Esophagus (tissue), 2 donors: ENCODE measurements at regions not wholly inside any gene's neighbourhood (a gene's known extent, or its start where the extent isn't known, plus 50 kb on each side); places are given as distances from the start of the nearest gene placed in this dataset.

Experiments used
- H3K27ac ChIP-seq, 2 donors: one replicate each; pipeline ENCODE4 v1.5.1; 2013; ENCODE audit warnings: low read depth in 2 of 2, mild to moderate bottlenecking in 2 of 2, inconsistent platforms in 1 of 2, low read length in 1 of 2, moderate library complexity in 1 of 2
- H3K27me3 ChIP-seq, 2 donors: one replicate each; pipeline ENCODE4 v1.6.1; 2013; ENCODE audit warnings: low read length in 2 of 2, control low read depth in 1 of 2, mild to moderate bottlenecking in 1 of 2; ENCODE audit not compliant: insufficient read depth in 2 of 2, control insufficient read depth in 1 of 2
- H3K36me3 ChIP-seq, 2 donors: one replicate each; pipeline ENCODE4 v1.6.1; 2013; ENCODE audit warnings: low read length in 1 of 2; ENCODE audit not compliant: control insufficient read depth in 2 of 2, insufficient read depth in 2 of 2
- H3K4me1 ChIP-seq, 2 donors: one replicate each; pipeline ENCODE4 v1.6.1; 2013; ENCODE audit warnings: low read length in 1 of 2; ENCODE audit not compliant: control insufficient read depth in 2 of 2, insufficient read depth in 2 of 2
- H3K4me3 ChIP-seq, 2 donors: one replicate each; pipeline ENCODE4 v1.5.1; 2013; ENCODE audit warnings: low read length in 2 of 2, mild to moderate bottlenecking in 2 of 2, low read depth in 1 of 2, moderate library complexity in 1 of 2
- H3K9me3 ChIP-seq, 2 donors: one replicate each; pipeline ENCODE4 v1.6.1; 2013; ENCODE audit warnings: mild to moderate bottlenecking in 2 of 2, low read depth in 1 of 2, low read length in 1 of 2, moderate library complexity in 1 of 2; ENCODE audit not compliant: control insufficient read depth in 2 of 2, insufficient read depth in 1 of 2
- WGBS, 2 donors: extraction: QIAGEN DNeasy Blood & Tissue Kit; methylation state at CpG; one replicate each; pipeline ENCODE4 v1.1.7; 2013; 5-methylcytosine and 5-hydroxymethylcytosine counted together
- donor health status: healthy with polysubstance abuse.
- donor health status: Bipolar disorder and iron deficiency.

- Histone ChIP-seq H3K36me3 (no peaks in the 10 kb centered on the region), H3K27ac (no peak overlapping the region), H3K4me1 (no peaks in the 10 kb centered on the region), H3K4me3 (no peak overlapping the region), H3K9me3 (no peaks in the 10 kb centered on the region), H3K27me3 (no peaks in the 10 kb centered on the region)
- 76 to 77% methylated on average over 6 of the region's 6 CpGs for WGBS, 2 donors
Observed at GRCh38 chr10:106255111-106255678, 909.3 kb downstream of the SORCS1 start.

DNA sequence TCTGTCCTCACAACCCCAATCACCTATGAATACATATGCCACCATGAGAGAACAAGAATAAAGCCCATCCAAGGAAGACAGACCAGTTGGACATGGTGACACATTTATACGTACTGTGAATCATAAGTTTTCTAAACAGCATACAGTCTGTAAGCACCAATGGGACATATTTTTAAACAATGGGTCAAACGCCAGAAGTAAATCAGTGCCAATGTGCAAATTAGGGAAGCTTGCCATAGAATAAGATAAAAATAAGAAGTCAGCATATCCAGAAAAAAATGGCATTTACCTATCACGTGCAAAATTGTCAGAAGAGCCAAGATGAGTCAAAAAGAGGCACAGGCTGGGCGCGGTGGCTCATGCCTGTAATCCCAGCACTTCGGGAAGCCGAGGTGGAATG is 910.4 kb downstream of the SORCS1 start:
- Histone ChIP-seq H3K4me3 (no peak overlapping the region), H3K9me3 (no peaks in the 10 kb centered on the region), H3K4me1 (no peaks in the 10 kb centered on the region), H3K27ac (no peak overlapping the region), H3K36me3 (no peaks in the 10 kb centered on the region), H3K27me3 (no peaks in the 10 kb centered on the region)
- WGBS, 2 donors: 52 to 64% methylated on average over 7 of the region's 7 CpGs

DNA sequence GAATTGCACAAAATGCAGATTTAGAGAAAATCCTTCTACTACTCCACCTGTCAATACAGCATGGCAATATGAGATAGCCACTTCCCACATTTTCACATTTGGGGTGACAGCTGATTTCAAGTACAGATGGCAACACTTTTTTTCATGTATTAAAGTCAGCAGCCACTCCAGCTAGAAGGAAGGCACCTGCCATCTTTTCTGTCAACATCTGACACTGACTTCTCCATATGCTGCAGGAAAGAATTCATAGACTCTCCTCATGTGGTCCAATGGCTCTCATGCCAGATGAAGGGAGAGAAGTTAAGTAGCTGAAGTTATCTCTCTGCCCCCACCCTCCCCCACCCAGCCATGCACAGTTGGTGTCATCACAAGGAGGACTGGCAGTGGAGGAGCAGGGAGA is 912.0 kb downstream of the SORCS1 start:
- Histone ChIP-seq H3K36me3 (no peaks in the 10 kb centered on the region), H3K4me1 (no peaks in the 10 kb centered on the region), H3K27me3 (no peaks in the 10 kb centered on the region)

GRCh38 chr10:106251573-106251972 is 912.9 kb downstream of the SORCS1 start:
- no peak overlapping the region for H3K27ac ChIP-seq
- H3K36me3 ChIP-seq: no peaks in the 10 kb centered on the region
- H3K4me3 ChIP-seq: no peak overlapping the region
- no peaks in the 10 kb centered on the region for H3K27me3 ChIP-seq
- H3K4me1 ChIP-seq: no peaks in the 10 kb centered on the region
- H3K9me3 ChIP-seq: no peaks in the 10 kb centered on the region
- WGBS, 2 donors: 90 to 100% methylated on average over 1 of the region's 1 CpG

More for the DNA sequence above, 912.0 kb downstream of the SORCS1 start:
- H3K27ac ChIP-seq: no peak overlapping the region
- no peaks in the 10 kb centered on the region for H3K9me3 ChIP-seq
- H3K4me3 ChIP-seq: no peak overlapping the region

DNA sequence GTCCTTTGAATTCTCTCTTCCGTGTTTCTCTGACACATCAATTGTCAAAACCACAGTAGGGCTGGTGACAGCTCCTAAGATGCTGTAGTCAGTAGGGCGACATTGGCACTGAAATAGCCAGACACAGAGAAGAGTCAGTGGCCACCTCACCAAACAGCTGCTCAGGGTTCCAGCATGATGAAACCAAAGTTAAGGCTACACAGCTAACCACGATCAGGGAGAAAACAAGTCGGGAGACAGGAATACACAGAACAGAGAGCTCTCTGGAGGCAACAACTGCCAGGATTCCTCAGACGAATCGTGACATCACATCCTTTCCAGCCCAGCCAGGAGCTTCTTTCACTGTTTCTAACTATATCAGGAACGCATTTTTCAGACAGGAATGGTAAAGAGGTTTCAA is 922.2 kb downstream of the SORCS1 start:
- 63 to 65% methylated on average over 7 of the region's 7 CpGs for WGBS, 2 donors
- Histone ChIP-seq H3K9me3 (no peaks in the 10 kb centered on the region), H3K36me3 (no peaks in the 10 kb centered on the region), H3K4me3 (no peak overlapping the region), H3K4me1 (no peaks in the 10 kb centered on the region), H3K27ac (no peak overlapping the region), H3K27me3 (no peaks in the 10 kb centered on the region)

DNA sequence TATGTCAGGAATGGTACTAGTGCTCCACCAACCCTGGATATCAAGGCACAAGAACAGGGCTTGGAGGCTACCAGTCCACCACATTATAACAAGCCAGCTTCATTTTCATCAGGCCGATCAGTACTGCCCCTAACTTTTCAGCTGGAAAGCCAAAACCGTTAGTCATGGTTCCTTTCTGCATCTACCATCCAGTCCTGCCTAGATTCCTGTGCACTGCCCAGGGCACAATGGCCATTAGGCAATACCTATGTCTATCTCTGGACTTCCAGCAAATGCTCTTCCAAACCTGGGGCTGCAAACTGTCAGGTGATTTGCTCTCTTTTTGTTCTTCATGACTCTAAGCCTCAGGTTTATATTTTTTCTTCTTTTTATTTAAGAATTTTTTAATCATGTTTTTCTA is 937.7 kb downstream of the SORCS1 start:
- Histone ChIP-seq H3K27me3 (no peaks in the 10 kb centered on the region), H3K27ac (no peak overlapping the region), H3K36me3 (no peaks in the 10 kb centered on the region), H3K4me3 (no peak overlapping the region), H3K4me1 (no peaks in the 10 kb centered on the region), H3K9me3 (no peaks in the 10 kb centered on the region)
- WGBS, 2 donors: 62 to 63% methylated on average over 2 of the region's 2 CpGs

DNA sequence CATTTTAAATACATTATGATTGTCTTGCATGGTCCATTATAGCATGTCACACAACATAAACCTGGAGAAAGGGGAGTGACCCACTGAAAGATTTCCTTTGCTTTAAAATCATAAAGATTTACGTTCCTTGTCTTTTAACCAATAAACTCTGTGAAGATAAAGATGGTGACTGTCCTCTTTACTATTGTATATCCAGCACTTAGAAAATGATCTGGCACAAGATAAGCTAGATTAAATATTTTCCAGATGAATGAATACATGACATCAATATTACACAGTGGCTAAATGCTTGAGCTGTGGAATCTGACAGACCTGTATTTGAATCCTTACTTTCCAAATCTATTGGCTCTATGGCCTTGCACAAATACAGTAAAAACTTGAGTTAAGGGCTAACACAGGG is 938.4 kb downstream of the SORCS1 start:
- H3K36me3 ChIP-seq: no peaks in the 10 kb centered on the region
- H3K27me3 ChIP-seq: no peaks in the 10 kb centered on the region
- H3K27ac ChIP-seq: no peak overlapping the region
- H3K9me3 ChIP-seq: no peaks in the 10 kb centered on the region
- H3K4me1 ChIP-seq: no peaks in the 10 kb centered on the region
- WGBS, 2 donors: 68 to 82% methylated on average over 1 of the region's 1 CpG
- H3K4me3 ChIP-seq: no peak overlapping the region

DNA sequence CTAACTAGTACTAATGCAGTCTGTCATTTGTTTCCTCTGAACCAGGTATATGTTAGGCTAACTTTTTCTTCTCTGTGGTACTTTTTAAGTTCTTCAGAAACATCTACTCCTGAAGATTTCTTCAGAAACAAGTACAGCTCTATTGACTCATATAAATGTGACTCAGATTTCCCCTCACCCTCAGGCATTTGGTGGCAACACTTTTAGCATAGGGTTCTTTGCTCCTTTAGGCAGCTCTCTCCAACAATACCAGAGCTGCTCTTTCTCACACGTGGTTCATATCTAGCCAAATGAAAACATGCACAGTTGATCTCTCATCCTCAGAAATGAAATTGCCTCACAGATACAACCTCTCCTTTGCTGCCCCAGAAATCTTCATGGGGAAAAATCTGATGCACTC is 939.8 kb downstream of the SORCS1 start:
- Histone ChIP-seq H3K27me3 (no peaks in the 10 kb centered on the region), H3K27ac (no peak overlapping the region), H3K9me3 (no peaks in the 10 kb centered on the region), H3K4me3 (no peak overlapping the region), H3K36me3 (no peaks in the 10 kb centered on the region), H3K4me1 (no peaks in the 10 kb centered on the region)
- WGBS, 2 donors: 22 to 25% methylated on average over 1 of the region's 1 CpG

GRCh38 chr10:106217627-106218026 is 946.9 kb downstream of the SORCS1 start:
- H3K27me3 ChIP-seq: no peaks in the 10 kb centered on the region
- no peak overlapping the region for H3K4me3 ChIP-seq
- H3K27ac ChIP-seq: no peak overlapping the region
- H3K9me3 ChIP-seq: no peaks in the 10 kb centered on the region
- 63 to 75% methylated on average over 3 of the region's 3 CpGs for whole genome bisulfite sequencing, 2 donors
- H3K4me1 ChIP-seq: no peaks in the 10 kb centered on the region
- H3K36me3 ChIP-seq: no peaks in the 10 kb centered on the region

GRCh38 chr10:106216085-106216484 is 948.4 kb downstream of the SORCS1 start:
- no peaks in the 10 kb centered on the region for H3K4me1 ChIP-seq
- H3K4me3 ChIP-seq: no peak overlapping the region
- WGBS, 2 donors: 72 to 77% methylated on average over 2 of the region's 2 CpGs
- no peaks in the 10 kb centered on the region for H3K27me3 ChIP-seq
- H3K27ac ChIP-seq: no peak overlapping the region
- H3K9me3 ChIP-seq: no peaks in the 10 kb centered on the region
- no peaks in the 10 kb centered on the region for H3K36me3 ChIP-seq
